Gastroesophageal sphincter (tissue), 4 donors: ENCODE measurements at regions not wholly inside any gene's neighbourhood (a gene's known extent, or its start where the extent isn't known, plus 50 kb on each side); places are given as distances from the start of the nearest gene placed in this dataset.

Experiments
- ATAC-seq: fragments of 150-250 bp; one replicate; pipeline ENCODE4 v1.9.1; 2016; ENCODE audit warnings: mild to moderate bottlenecking, moderate library complexity
- H3K27ac ChIP-seq, 4 donors: fragments of 200-600 bp; sonication (generic) in 3 of 4; 1 replicate in 3 of 4; 2 replicates in 1 of 4; pipeline ENCODE4 v1.5.1; 2016 to 2019
- H3K27me3 ChIP-seq: fragments of 200-600 bp; sonication (generic); one replicate; pipeline ENCODE4 v1.5.1; 2019
- H3K36me3 ChIP-seq, 2 donors: fragments of 200-600 bp; sonication (generic); one replicate each; pipeline ENCODE4 v1.5.1; 2019; ENCODE audit warnings: control low read depth in 1 of 2
- H3K4me1 ChIP-seq, 3 donors: fragments of 200-600 bp; sonication (generic); 1 replicate in 2 of 3; 2 replicates in 1 of 3; pipeline ENCODE4 v1.5.1; 2016 to 2019; ENCODE audit warnings: control low read depth in 2 of 3
- H3K4me3 ChIP-seq, 2 donors: fragments of 200-600 bp; sonication (generic); one replicate each; pipeline ENCODE4 v1.5.1; 2019; ENCODE audit warnings: mild to moderate bottlenecking in 1 of 2, moderate library complexity in 1 of 2
- H3K9me3 ChIP-seq, 3 donors: fragments of 200-600 bp; sonication (generic); one replicate each; pipeline ENCODE4 v1.5.1; 2017 to 2019; ENCODE audit warnings: control low read depth in 2 of 3
- EP300 ChIP-seq: sonication (generic); formaldehyde crosslinking; IDR thresholded peaks from one replicate; pipeline ENCODE4 v1.6.1; 2017; ENCODE audit warnings: antibody characterized with exemption, mild to moderate bottlenecking
- POLR2A ChIP-seq, 2 donors: fragments of 450-650 bp; IDR thresholded peaks; one replicate each; pipeline ENCODE4 v1.6.1; 2017; ENCODE audit warnings: antibody characterized with exemption in 2 of 2, mild to moderate bottlenecking in 2 of 2, moderate library complexity in 1 of 2
- POLR2AphosphoS5 ChIP-seq: sonication (generic); formaldehyde crosslinking; IDR thresholded peaks from one replicate; pipeline ENCODE4 v1.6.1; 2017; ENCODE audit warnings: antibody characterized with exemption
- WGBS, 2 donors: methylation state at CpG; one replicate each; pipeline ENCODE4 v1.1.5; 2018; ENCODE audit warnings: low coverage in 1 of 2; 5-methylcytosine and 5-hydroxymethylcytosine counted together
- TF ChIP-seq, protein P1 (sequence below), 4 experiments: fragments of 200-600 bp in 2 of 4; fragments of 450-650 bp in 2 of 4; sonication (generic) in 1 of 4; IDR thresholded peaks; one replicate each; pipeline ENCODE4 v1.5.1; 2017 to 2019; ENCODE audit warnings: antibody characterized with exemption in 4 of 4, mild to moderate bottlenecking in 2 of 4, moderate library complexity in 2 of 4

DNA sequence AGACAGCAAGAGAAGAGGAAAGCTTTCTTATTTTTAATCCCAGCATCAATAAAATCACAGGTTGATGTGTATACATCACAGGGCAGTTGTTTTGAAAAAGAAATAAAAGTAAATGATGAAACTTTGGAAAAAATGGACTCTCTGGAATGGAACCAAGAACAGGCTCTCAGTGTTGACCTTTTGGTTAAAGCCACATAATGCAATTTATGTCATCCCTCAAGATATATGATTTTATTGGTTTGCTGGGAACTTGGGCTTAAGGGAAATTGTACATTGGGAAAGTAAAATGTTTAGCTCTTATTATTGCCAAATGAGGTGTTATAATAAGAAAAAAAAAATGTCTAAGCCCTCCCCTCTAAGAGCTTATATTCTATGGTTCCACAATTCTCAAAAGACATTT, 139.8 kb upstream of the MTNR1B start:
- Histone ChIP-seq H3K27me3 (no peaks in the 10 kb centered on the region), H3K4me1 (peaks cover 0 to 28% (median 3%) of the 10 kb centered on the region in 3 donors), H3K4me3 (no peak overlapping the region), H3K36me3 (no peaks in the 10 kb centered on the region), H3K9me3 (no peaks in the 10 kb centered on the region), H3K27ac (no peak overlapping the region)
- TF ChIP-seq EP300 (no peak), POLR2AphosphoS5 (peak; percentile 70)
- ATAC-seq = no peak

DNA sequence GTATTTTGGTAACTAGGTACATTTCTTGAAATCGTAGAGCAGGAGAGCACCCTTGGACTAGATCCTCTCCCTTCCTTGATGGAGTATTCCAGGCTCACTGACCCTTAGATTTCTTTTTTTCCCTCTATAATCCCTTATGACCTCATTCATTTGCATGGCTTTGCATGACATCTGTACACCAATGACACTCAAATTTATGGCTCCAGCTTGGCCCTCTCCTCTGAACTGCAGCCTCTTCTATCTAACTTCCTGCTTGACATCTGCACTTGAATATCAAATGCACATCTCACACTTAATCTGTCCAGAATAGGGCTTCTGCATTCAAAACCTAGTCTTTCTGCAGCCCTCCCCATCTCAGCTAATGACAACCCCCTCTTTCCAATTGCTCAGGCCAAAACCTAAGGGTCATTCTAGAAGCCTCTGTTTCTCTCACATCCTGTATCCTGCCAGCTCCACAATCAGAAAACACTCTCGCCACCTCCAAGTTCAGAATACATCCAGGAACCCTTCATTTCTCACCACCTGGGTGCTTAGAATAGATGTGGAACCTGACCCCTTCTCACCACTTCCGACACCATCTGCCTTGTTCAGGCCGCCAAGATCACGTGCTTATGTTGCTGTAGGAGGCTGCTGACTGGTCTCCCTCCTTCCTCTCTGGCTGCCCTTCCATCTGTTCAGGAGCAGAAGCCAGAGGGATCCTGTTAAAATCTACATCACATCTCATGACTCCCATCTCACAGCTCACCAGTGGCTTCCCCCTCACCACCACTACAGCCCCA, 138.9 kb upstream of the MTNR1B start:
- WGBS, 2 donors = 76 to 100% methylated on average over 1 to 5 of the region's 5 CpGs
- no peak for TF ChIP-seq POLR2A (IDR thresholded peaks at IDR 0.05)
- no peak for TF ChIP-seq POLR2AphosphoS5
- TF ChIP-seq, protein P1, sequence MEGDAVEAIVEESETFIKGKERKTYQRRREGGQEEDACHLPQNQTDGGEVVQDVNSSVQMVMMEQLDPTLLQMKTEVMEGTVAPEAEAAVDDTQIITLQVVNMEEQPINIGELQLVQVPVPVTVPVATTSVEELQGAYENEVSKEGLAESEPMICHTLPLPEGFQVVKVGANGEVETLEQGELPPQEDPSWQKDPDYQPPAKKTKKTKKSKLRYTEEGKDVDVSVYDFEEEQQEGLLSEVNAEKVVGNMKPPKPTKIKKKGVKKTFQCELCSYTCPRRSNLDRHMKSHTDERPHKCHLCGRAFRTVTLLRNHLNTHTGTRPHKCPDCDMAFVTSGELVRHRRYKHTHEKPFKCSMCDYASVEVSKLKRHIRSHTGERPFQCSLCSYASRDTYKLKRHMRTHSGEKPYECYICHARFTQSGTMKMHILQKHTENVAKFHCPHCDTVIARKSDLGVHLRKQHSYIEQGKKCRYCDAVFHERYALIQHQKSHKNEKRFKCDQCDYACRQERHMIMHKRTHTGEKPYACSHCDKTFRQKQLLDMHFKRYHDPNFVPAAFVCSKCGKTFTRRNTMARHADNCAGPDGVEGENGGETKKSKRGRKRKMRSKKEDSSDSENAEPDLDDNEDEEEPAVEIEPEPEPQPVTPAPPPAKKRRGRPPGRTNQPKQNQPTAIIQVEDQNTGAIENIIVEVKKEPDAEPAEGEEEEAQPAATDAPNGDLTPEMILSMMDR (IDR thresholded peaks at IDR 0.05) = no peak
- no peak for TF ChIP-seq EP300
- no peaks in the 10 kb centered on the region for H3K9me3 ChIP-seq

DNA sequence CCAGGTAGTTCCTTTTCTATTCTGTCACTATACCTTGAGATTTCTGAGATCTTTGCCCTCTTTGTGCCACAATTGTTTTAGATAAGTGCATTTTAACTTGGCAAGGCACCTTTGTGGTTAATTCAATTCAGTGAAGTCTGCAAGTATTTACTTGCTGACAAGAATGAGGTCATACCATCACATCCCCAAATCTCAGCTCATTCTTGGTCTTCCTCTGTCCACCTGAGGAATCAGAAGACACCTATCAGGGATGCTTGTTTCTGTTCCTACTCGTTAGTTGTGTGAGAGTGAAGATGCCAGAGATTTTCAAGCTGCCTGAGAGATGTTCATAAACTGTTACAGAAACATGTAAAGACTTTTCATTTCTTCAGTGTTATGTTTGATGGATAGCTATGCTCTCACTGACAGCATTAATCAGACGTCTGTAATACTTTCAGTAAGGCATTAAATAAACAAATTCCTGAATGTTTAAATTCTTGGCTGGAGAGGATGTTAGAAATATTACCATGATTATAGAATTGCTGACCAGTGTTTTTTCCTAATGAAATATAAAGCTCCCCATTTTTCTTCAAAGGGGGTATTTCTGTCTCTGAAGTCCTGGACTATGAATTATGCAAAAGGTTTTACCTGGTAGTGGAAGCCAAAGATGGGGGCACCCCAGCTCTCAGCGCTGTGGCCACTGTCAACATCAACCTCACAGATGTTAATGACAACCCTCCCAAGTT, 135.0 kb upstream of the MTNR1B start:
- no peak overlapping the region for H3K27ac ChIP-seq
- no peaks in the 10 kb centered on the region for H3K36me3 ChIP-seq
- no peaks in the 10 kb centered on the region for H3K9me3 ChIP-seq
- H3K4me1 ChIP-seq = peaks cover 0 to 8% (median 0%) of the 10 kb centered on the region in 3 donors
- TF ChIP-seq POLR2AphosphoS5 (no peak), EP300 (no peak), POLR2A (IDR thresholded peaks at IDR 0.05) (no peak)
- TF ChIP-seq, protein P1 (IDR thresholded peaks at IDR 0.05) = no peak
- no peaks in the 10 kb centered on the region for H3K27me3 ChIP-seq
- no peak for ATAC-seq
- WGBS, 2 donors = 33 to 38% methylated on average over 3 of the region's 3 CpGs
- H3K4me3 ChIP-seq = no peak overlapping the region

More for the DNA sequence above, 138.9 kb upstream of the MTNR1B start:
- no peak overlapping the region for H3K4me3 ChIP-seq
- H3K4me1 ChIP-seq = peaks cover 0 to 28% (median 3%) of the 10 kb centered on the region in 3 donors
- no peak for ATAC-seq
- H3K27ac ChIP-seq = no peak overlapping the region
- no peaks in the 10 kb centered on the region for H3K36me3 ChIP-seq
- no peaks in the 10 kb centered on the region for H3K27me3 ChIP-seq

DNA sequence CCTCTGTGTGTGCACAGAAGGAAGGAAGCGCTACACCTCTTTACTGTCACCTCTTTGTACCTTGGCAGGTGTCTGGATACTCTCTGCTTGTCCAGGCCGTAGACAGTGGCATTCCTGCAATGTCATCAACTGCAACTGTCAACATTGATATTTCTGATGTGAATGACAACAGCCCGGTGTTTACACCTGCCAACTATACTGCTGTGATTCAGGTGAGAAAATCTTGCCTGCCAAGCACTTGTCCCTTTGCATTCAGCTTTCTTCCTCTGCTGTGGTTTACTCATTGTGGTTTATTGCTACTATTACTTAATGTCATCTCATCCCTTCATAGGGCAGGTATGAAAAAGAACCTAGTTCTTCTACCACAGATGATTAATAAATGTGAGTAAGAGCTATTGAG, 131.9 kb upstream of the MTNR1B start:
- WGBS, 2 donors = 80 to 100% methylated on average over 1 to 2 of the region's 3 CpGs
- ATAC-seq = no peak
- H3K9me3 ChIP-seq = no peaks in the 10 kb centered on the region
- no peaks in the 10 kb centered on the region for H3K36me3 ChIP-seq
- TF ChIP-seq POLR2AphosphoS5 = no peak
- TF ChIP-seq, protein P1 (IDR thresholded peaks at IDR 0.05) = no peak
- no peak for TF ChIP-seq POLR2A (IDR thresholded peaks at IDR 0.05)
- no peak for TF ChIP-seq EP300
- H3K27ac ChIP-seq = no peak overlapping the region
- H3K4me3 ChIP-seq = no peak overlapping the region
- no peaks in the 10 kb centered on the region for H3K27me3 ChIP-seq
- peaks cover 0 to 7% (median 0%) of the 10 kb centered on the region in 3 donors for H3K4me1 ChIP-seq

DNA sequence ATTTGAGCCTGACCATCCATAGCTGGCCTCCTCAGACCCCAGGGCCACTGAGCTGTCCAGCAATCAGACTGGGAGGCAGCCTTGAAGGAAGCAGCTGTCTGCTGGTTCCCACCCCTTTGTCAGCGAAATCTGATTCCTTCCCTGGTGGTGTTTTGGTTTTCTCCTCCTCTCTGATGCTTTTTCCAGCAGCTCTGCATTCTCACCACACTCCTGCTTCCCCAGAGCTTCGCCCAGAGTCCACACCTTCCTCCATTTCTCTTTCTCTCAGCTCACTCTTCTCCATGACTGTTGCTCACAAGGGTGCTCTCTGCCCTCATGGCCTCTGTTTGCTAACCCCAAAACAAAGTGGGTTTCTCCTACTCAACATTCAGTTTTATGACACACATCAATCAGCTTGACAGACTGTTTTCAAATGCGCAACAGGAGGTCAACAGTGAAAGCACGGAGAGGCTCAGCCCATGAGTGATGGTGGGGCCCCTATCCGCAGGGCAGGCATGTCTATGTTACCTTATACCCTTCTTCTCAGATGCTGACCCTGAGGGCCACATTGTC, 130.6 kb upstream of the MTNR1B start:
- H3K4me3 ChIP-seq = no peak overlapping the region
- H3K27me3 ChIP-seq = no peaks in the 10 kb centered on the region
- H3K9me3 ChIP-seq = no peaks in the 10 kb centered on the region
- no peaks in the 10 kb centered on the region for H3K36me3 ChIP-seq
- WGBS, 2 donors = 87% methylated on average over 4 of the region's 5 CpGs; no CpG with 5 or more reads in 1 of the 2 donors
- no peak for ATAC-seq
- no peak for TF ChIP-seq EP300
- no peak overlapping the region for H3K27ac ChIP-seq
- peaks cover 0 to 7% (median 0%) of the 10 kb centered on the region in 3 donors for H3K4me1 ChIP-seq
